Dedifferentiated amniotic fluid mesenchymal stem cell (primary cell): ENCODE measurements at regions not wholly inside any gene's neighbourhood (a gene's known extent, or its start where the extent isn't known, plus 50 kb on each side); places are given as distances from the start of the nearest gene placed in this dataset.
"Not testable (repeated sequence)": the region's sequence is repeated elsewhere in the genome, so short reads cannot be mapped to it uniquely, and the experiment has no call there.

ENCODE experiments used
- DNase-seq: peaks from one replicate; pipeline ENCODE4 v3.0.0-alpha.2; 2016; ENCODE audit errors: extremely low spot score

GRCh38 chr15:84094720-84095119, 140.9 kb upstream of the GOLGA6L4 start:
- DNase-seq, result not testable (repeated sequence)

- DNase-seq, result not testable (repeated sequence)
Observed at GRCh38 chr15:84097053-84097452, 138.5 kb upstream of the GOLGA6L4 start.

GRCh38 chr15:84098604-84099003, 137.0 kb upstream of the GOLGA6L4 start:
- DNase-seq, result no peak

- no peak for DNase-seq
Observed at GRCh38 chr15:84099181-84099580, 136.4 kb upstream of the GOLGA6L4 start.

- no peak for DNase-seq
Observed at GRCh38 chr15:84103345-84103744, 132.2 kb upstream of the GOLGA6L4 start.

GRCh38 chr15:84104853-84105252, 130.7 kb upstream of the GOLGA6L4 start:
- no peak for DNase-seq

GRCh38 chr15:84108728-84109127, 126.8 kb upstream of the GOLGA6L4 start:
- DNase-seq, result no peak

GRCh38 chr15:84111575-84111974, 124.0 kb upstream of the GOLGA6L4 start:
- no peak for DNase-seq

- no peak for DNase-seq
Observed at GRCh38 chr15:84112025-84112424, 123.5 kb upstream of the GOLGA6L4 start.

GRCh38 chr15:84113919-84114318, 121.7 kb upstream of the GOLGA6L4 start:
- DNase-seq, result no peak

GRCh38 chr15:84114680-84115079, 120.9 kb upstream of the GOLGA6L4 start:
- DNase-seq, result not testable (repeated sequence)

- DNase-seq, result not testable (repeated sequence)
Observed at GRCh38 chr15:84119351-84119750, 116.2 kb upstream of the GOLGA6L4 start.

GRCh38 chr15:84120903-84121302, 114.7 kb upstream of the GOLGA6L4 start:
- not testable (repeated sequence) for DNase-seq

GRCh38 chr15:84128706-84129105, 106.9 kb upstream of the GOLGA6L4 start:
- not testable (repeated sequence) for DNase-seq

GRCh38 chr15:84130098-84130831, 105.3 kb upstream of the GOLGA6L4 start:
- not testable (repeated sequence) for DNase-seq

- not testable (repeated sequence) for DNase-seq
Observed at GRCh38 chr15:84135931-84136456, 99.6 kb upstream of the GOLGA6L4 start.

- DNase-seq, result peak; percentile 85
Observed at GRCh38 chr15:84142888-84143337, 92.7 kb upstream of the GOLGA6L4 start.

GRCh38 chr15:84143753-84144314, 91.7 kb upstream of the GOLGA6L4 start:
- no peak for DNase-seq

- not testable (repeated sequence) for DNase-seq
Observed at GRCh38 chr15:84144946-84145345, 90.6 kb upstream of the GOLGA6L4 start.

GRCh38 chr15:84146299-84146698, 89.3 kb upstream of the GOLGA6L4 start:
- DNase-seq, result not testable (repeated sequence)

GRCh38 chr15:84147307-84147706, 88.3 kb upstream of the GOLGA6L4 start:
- DNase-seq, result not testable (repeated sequence)

GRCh38 chr15:84151205-84151931, 84.2 kb upstream of the GOLGA6L4 start:
- no peak for DNase-seq
